ENCODE measurements at regions not wholly inside any gene's neighbourhood (a gene's known extent, or its start where the extent isn't known, plus 50 kb on each side); places are given as distances from the start of the nearest gene placed in this dataset.
"Not testable (repeated sequence)": the region's sequence is repeated elsewhere in the genome, so short reads cannot be mapped to it uniquely, and the experiment has no call there.

DNA sequence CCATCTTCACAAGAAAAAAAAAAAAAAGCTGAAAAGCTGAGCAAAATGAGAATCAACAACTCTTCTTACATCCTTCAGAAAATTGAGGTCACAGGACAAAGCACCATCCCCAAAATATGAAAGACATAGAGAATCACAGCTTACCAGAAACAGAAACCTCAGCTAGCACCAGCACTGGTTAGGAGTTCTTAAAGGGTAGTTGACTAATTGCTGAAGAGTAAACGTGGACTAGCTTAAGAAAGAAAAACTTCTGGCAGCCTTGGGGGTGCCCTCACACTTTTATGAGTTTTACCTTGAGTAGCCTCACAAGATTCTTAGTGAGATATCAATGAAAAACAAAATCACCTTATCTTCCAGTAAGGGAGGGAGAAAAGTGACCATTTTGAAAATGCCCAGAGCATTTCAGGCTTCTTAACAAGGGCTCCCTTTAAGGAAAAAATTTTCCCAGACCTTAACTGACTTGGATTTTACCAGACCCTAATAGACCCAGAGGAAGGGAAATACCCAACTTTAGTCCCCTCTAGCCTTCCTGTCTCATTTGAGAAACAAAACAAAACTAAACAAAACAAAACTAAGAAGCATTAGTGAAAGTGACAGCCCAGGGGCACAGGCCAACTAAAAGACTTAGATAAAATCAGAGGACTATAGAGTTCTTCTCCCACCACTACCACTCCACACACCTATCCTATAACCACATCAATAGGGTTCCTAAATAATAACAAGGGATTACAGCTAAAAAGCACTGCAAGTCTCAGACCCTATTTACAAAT lies 888.6 kb downstream of the DIAPH3 start:
- Histone ChIP-seq H3K4me3 (ENCODE audit: low read length in 2 of 2) (no peak overlapping the region), H3K36me3 (ENCODE audit: insufficient read depth, low read length) (no peaks in the 10 kb centered on the region), H3K4me1 (ENCODE audit: insufficient read depth, low read length) (no peaks in the 10 kb centered on the region), H3K9me3 (ENCODE audit: control insufficient read depth in 1 of 2, low read length in 2 of 2) (no peaks in the 10 kb centered on the region), H3K27me3 (ENCODE audit: insufficient read depth, low read length) (no peaks in the 10 kb centered on the region), H3K27ac (ENCODE audit: low read depth, low read length) (no peak overlapping the region)
- ChIA-PET CTCF (ENCODE audit: partially characterized antibody) (no interaction called here), POLR2A (ENCODE audit: partially characterized antibody) (no interaction called here)
- no peak for DNase-seq
- H3K27me3 Mint-ChIP-seq: peaks cover 3 to 5% of the 10 kb centered on the region in 2 donors
- no peaks in the 10 kb centered on the region for H3K36me3 Mint-ChIP-seq
- intact Hi-C loops (cut with micrococcal nuclease): no loop called here
- H3K9me3 Mint-ChIP-seq: no peaks in the 10 kb centered on the region
- no peaks in the 10 kb centered on the region for H3K4me1 Mint-ChIP-seq
- H3K4me3 Mint-ChIP-seq: no peak overlapping the region
- no peak overlapping the region for H3K27ac Mint-ChIP-seq

DNA sequence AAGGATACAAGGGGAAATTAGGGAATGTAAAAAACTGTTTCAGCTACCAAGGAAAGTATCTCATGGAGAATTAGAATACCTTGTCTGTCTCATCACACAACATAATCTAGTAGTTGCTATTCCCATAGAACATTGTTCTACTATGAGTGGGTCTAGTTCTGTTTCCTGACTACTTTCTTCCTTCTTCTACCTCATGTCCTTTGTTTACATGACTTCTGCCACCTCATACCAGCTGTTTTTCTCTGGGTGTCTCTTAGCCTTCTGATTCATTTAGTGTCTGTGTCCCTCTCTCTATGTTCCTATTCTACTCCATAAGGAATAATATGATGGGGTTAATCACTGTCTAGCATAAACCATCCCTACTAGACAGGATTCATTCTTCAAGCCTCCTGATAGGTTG lies 887.3 kb downstream of the DIAPH3 start:
- intact Hi-C loops (cut with micrococcal nuclease): no loop called here
- Histone ChIP-seq H3K4me1 (ENCODE audit: insufficient read depth, low read length) (no peaks in the 10 kb centered on the region), H3K27ac (ENCODE audit: low read depth, low read length) (no peak overlapping the region), H3K36me3 (ENCODE audit: insufficient read depth, low read length) (no peaks in the 10 kb centered on the region), H3K9me3 (ENCODE audit: control insufficient read depth in 1 of 2, low read length in 2 of 2) (no peaks in the 10 kb centered on the region), H3K27me3 (ENCODE audit: insufficient read depth, low read length) (no peaks in the 10 kb centered on the region), H3K4me3 (ENCODE audit: low read length in 2 of 2) (no peak overlapping the region)
- no peak for DNase-seq
- H3K4me3 Mint-ChIP-seq: no peak overlapping the region
- H3K9me3 Mint-ChIP-seq: no peaks in the 10 kb centered on the region
- CTCF ChIA-PET (ENCODE audit: partially characterized antibody): no interaction called here
- H3K36me3 Mint-ChIP-seq: no peaks in the 10 kb centered on the region
- POLR2A ChIA-PET (ENCODE audit: partially characterized antibody): no interaction called here
- H3K4me1 Mint-ChIP-seq: no peaks in the 10 kb centered on the region
- H3K27ac Mint-ChIP-seq: no peak overlapping the region
- H3K27me3 Mint-ChIP-seq: peaks cover 5 to 6% of the 10 kb centered on the region in 2 donors

DNA sequence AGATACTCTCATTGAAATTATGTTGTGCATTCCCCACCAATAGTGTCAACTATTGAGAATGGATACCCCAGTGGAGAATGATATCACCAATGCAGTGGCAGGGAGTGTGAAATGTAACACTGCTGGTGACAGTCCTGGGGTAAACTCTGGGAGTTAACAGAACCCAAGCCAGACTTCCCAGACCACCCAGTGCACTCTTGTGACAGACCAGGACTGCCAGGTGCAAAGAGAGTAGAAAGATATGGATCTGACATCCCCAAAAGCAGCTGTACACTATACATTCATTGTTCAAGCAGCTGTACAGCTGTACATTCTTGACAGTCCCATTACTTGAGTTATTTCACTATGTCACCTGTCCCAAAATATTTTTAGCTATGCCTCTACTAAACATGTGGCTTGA lies 886.6 kb downstream of the DIAPH3 start:
- ChIA-PET POLR2A (ENCODE audit: partially characterized antibody) (no interaction called here), CTCF (ENCODE audit: partially characterized antibody) (no interaction called here)
- Mint-ChIP-seq H3K36me3 (no peaks in the 10 kb centered on the region), H3K9me3 (no peaks in the 10 kb centered on the region), H3K27ac (no peak overlapping the region), H3K4me1 (no peaks in the 10 kb centered on the region), H3K4me3 (no peak overlapping the region), H3K27me3 (peaks cover 4 to 5% of the 10 kb centered on the region in 2 donors)
- Histone ChIP-seq H3K4me1 (ENCODE audit: insufficient read depth, low read length) (no peaks in the 10 kb centered on the region), H3K36me3 (ENCODE audit: insufficient read depth, low read length) (no peaks in the 10 kb centered on the region), H3K27ac (ENCODE audit: low read depth, low read length) (no peak overlapping the region), H3K4me3 (ENCODE audit: low read length in 2 of 2) (no peak overlapping the region), H3K9me3 (ENCODE audit: control insufficient read depth in 1 of 2, low read length in 2 of 2) (no peaks in the 10 kb centered on the region), H3K27me3 (ENCODE audit: insufficient read depth, low read length) (no peaks in the 10 kb centered on the region)
- no peak for DNase-seq
- intact Hi-C loops (cut with micrococcal nuclease): no loop called here

DNA sequence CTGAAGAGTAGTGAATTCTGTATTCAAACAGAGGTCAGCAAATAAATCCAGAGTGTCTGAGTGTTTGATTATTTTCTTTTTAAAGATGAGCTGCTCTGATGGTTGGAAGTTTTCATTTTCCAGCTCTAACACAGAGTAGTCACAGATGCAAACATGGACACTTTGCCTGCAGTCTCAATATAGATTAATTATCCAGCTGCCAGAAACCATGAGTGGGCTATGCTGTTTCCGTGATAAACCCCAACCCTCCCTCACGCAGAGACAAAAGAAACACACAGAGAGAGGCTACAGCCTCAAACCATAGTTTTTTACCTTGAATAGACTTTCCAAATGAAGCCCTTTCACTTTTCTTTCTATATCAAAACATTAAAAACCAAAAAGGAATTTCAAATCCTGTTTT lies 884.7 kb downstream of the DIAPH3 start:
- Histone ChIP-seq H3K4me3 (ENCODE audit: low read length in 2 of 2) (no peak overlapping the region), H3K27me3 (ENCODE audit: insufficient read depth, low read length) (no peaks in the 10 kb centered on the region), H3K27ac (ENCODE audit: low read depth, low read length) (no peak overlapping the region), H3K4me1 (ENCODE audit: insufficient read depth, low read length) (no peaks in the 10 kb centered on the region), H3K36me3 (ENCODE audit: insufficient read depth, low read length) (no peaks in the 10 kb centered on the region), H3K9me3 (ENCODE audit: control insufficient read depth in 1 of 2, low read length in 2 of 2) (no peaks in the 10 kb centered on the region)
- Mint-ChIP-seq H3K36me3 (no peaks in the 10 kb centered on the region), H3K27me3 (peaks cover 3% of the 10 kb centered on the region in 2 donors), H3K27ac (no peak overlapping the region), H3K4me3 (no peak overlapping the region), H3K9me3 (no peaks in the 10 kb centered on the region), H3K4me1 (no peaks in the 10 kb centered on the region)
- ChIA-PET CTCF (ENCODE audit: partially characterized antibody) (no interaction called here), POLR2A (ENCODE audit: partially characterized antibody) (no interaction called here)
- intact Hi-C loops (cut with micrococcal nuclease): no loop called here
- no peak for DNase-seq

DNA sequence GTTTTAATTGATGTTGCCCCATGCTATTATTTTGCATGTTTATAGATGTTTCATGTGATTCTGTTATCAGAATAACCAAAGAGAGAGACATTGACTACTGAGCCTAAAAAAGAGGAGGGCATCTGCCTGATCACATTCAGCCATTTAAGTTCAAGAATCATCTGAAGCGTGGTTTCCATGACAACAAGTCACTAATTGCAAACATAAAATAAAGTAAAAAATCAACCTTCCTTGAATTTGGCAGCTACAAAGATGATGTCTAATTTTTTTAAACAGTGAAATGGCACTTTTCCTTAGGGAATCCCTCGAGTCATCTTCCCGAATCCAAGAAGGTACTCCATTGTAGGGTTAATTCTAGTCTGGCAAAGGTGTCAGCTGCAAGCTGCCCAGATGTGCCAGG lies 884.2 kb downstream of the DIAPH3 start:
- Mint-ChIP-seq H3K27me3 (peaks cover 3 to 4% of the 10 kb centered on the region in 2 donors), H3K4me1 (no peaks in the 10 kb centered on the region), H3K9me3 (no peaks in the 10 kb centered on the region), H3K36me3 (no peaks in the 10 kb centered on the region), H3K27ac (no peak overlapping the region), H3K4me3 (no peak overlapping the region)
- H3K27me3 ChIP-seq (ENCODE audit: insufficient read depth, low read length): no peaks in the 10 kb centered on the region
- ChIA-PET CTCF (ENCODE audit: partially characterized antibody) (no interaction called here), POLR2A (ENCODE audit: partially characterized antibody) (no interaction called here)
- no peaks in the 10 kb centered on the region for H3K36me3 ChIP-seq (ENCODE audit: insufficient read depth, low read length)
- H3K4me1 ChIP-seq (ENCODE audit: insufficient read depth, low read length): no peaks in the 10 kb centered on the region
- no peak overlapping the region for H3K27ac ChIP-seq (ENCODE audit: low read depth, low read length)
- DNase-seq: no peak
- H3K9me3 ChIP-seq (ENCODE audit: control insufficient read depth in 1 of 2, low read length in 2 of 2): no peaks in the 10 kb centered on the region
- intact Hi-C loops (cut with micrococcal nuclease): no loop called here
- H3K4me3 ChIP-seq (ENCODE audit: low read length in 2 of 2): no peak overlapping the region

DNA sequence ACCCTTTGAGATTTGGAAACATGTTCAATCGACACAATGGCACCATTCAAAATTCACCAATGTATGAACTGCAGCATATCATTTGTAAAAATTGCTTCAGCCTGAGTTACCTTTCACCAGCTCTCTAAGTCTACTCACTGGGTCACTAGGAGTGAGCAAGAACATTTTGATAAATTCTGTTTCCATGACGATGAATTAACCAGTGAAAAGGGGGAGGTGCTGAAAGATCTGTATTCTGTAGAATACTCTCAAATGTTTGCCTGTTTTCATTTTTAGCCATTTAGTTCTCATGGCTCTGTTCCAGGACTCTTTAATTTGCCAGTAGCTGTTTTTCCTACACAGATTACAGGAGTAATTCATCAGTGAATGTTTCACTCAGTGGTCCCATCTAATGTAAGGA lies 883.4 kb downstream of the DIAPH3 start:
- H3K27me3 ChIP-seq (ENCODE audit: insufficient read depth, low read length): no peaks in the 10 kb centered on the region
- no peak for DNase-seq
- Mint-ChIP-seq H3K4me3 (no peak overlapping the region), H3K36me3 (no peaks in the 10 kb centered on the region), H3K9me3 (no peaks in the 10 kb centered on the region), H3K4me1 (no peaks in the 10 kb centered on the region), H3K27ac (no peak overlapping the region), H3K27me3 (peaks cover 3 to 4% of the 10 kb centered on the region in 2 donors)
- H3K4me1 ChIP-seq (ENCODE audit: insufficient read depth, low read length): no peaks in the 10 kb centered on the region
- ChIA-PET CTCF (ENCODE audit: partially characterized antibody) (no interaction called here), POLR2A (ENCODE audit: partially characterized antibody) (no interaction called here)
- no peaks in the 10 kb centered on the region for H3K36me3 ChIP-seq (ENCODE audit: insufficient read depth, low read length)
- intact Hi-C loops (cut with micrococcal nuclease): no loop called here
- H3K27ac ChIP-seq (ENCODE audit: low read depth, low read length): no peak overlapping the region
- H3K9me3 ChIP-seq (ENCODE audit: control insufficient read depth in 1 of 2, low read length in 2 of 2): no peaks in the 10 kb centered on the region
- no peak overlapping the region for H3K4me3 ChIP-seq (ENCODE audit: low read length in 2 of 2)

DNA sequence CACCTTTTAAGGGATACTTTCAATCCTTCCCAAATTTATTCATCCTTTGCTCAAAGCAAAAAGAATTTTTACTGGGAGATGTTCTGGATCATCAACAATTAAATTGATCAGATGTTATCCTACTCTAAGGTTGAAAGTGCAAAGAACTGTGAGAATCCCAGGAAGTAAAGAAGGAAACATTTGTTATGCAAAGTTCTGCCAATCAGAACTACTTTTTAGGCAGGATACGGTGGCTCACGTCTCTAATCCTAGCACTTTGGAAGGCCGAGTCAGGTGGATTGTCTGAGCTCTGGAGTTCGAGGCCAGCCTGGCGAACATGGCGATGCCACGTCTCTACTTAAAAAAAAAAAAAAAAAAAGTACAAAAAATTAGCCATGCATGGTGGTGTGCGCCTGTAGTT lies 882.3 kb downstream of the DIAPH3 start:
- DNase-seq: no peak
- intact Hi-C loops (cut with micrococcal nuclease): no loop called here
- ChIA-PET CTCF (ENCODE audit: partially characterized antibody) (no interaction called here), POLR2A (ENCODE audit: partially characterized antibody) (no interaction called here)
- Histone ChIP-seq H3K27ac (ENCODE audit: low read depth, low read length) (no peak overlapping the region), H3K4me1 (ENCODE audit: insufficient read depth, low read length) (no peaks in the 10 kb centered on the region), H3K36me3 (ENCODE audit: insufficient read depth, low read length) (no peaks in the 10 kb centered on the region), H3K9me3 (ENCODE audit: control insufficient read depth in 1 of 2, low read length in 2 of 2) (no peaks in the 10 kb centered on the region), H3K4me3 (ENCODE audit: low read length in 2 of 2) (no peak overlapping the region), H3K27me3 (ENCODE audit: insufficient read depth, low read length) (no peaks in the 10 kb centered on the region)
- Mint-ChIP-seq H3K4me1 (no peaks in the 10 kb centered on the region), H3K4me3 (no peak overlapping the region), H3K36me3 (no peaks in the 10 kb centered on the region), H3K9me3 (no peaks in the 10 kb centered on the region), H3K27me3 (peaks cover 0 to 4% of the 10 kb centered on the region in 2 donors), H3K27ac (no peak overlapping the region)

DNA sequence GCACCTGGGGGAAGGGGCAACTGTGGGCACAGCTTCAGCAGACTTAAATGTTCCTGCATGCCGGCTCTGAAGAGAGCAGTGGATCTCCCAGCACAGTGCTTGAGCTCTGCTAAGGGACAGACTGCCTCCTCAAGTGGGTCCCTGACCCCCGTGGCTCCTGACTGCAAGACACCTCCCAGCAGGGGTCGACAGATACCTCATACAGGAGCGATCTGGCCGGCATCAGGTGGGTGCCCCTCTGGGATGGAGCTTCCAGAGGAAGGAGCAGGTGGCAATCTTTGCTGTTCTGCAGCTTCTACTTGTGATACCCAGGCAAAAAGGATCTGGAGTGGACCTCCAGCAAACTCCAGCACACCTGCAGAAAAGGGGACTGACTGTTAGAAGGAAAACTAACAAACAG lies 871.5 kb downstream of the DIAPH3 start:
- H3K36me3 ChIP-seq (ENCODE audit: insufficient read depth, low read length); POLR2A ChIA-PET (ENCODE audit: partially characterized antibody); H3K4me3 ChIP-seq (ENCODE audit: low read length in 2 of 2); H3K27ac ChIP-seq (ENCODE audit: low read depth, low read length); H3K4me1 Mint-ChIP-seq; H3K27me3 ChIP-seq (ENCODE audit: insufficient read depth, low read length); CTCF ChIA-PET (ENCODE audit: partially characterized antibody); H3K4me3 Mint-ChIP-seq; H3K36me3 Mint-ChIP-seq; DNase-seq; H3K27me3 Mint-ChIP-seq; H3K9me3 ChIP-seq (ENCODE audit: control insufficient read depth in 1 of 2, low read length in 2 of 2); intact Hi-C loops (cut with micrococcal nuclease); H3K27ac Mint-ChIP-seq; H3K4me1 ChIP-seq (ENCODE audit: insufficient read depth, low read length): not testable (repeated sequence)
- H3K9me3 Mint-ChIP-seq: peaks cover 2 to 21% (median 8%) of the 10 kb centered on the region in 8 donors

All from CD4-positive, alpha-beta memory T cell (primary cell).